ENCODE measurements at regions not wholly inside any gene's neighbourhood (a gene's known extent, or its start where the extent isn't known, plus 50 kb on each side); places are given as distances from the start of the nearest gene placed in this dataset.

DNA sequence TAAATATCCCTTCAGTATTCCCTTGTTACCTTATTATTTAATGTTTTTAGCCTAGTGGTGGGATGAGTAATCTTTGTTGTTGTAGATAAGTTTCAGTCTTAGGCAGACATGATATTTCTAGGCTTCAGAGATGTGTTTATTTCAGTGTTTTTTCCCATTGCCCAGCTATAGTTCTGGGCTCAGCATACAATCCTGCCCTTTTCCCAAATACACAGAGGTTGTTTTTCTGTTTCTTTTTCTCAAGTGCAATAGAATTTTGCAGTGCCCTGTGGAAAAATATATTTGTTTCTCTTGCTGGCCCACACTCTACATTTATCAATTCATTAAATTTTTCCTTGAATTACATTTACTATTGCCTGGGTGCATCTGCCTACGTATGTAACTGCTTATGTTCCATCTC lies 321.8 kb downstream of the KCNJ3 start:
- no peaks in the 10 kb centered on the region for H3K36me3 Mint-ChIP-seq (ENCODE audit: low read depth)

DNA sequence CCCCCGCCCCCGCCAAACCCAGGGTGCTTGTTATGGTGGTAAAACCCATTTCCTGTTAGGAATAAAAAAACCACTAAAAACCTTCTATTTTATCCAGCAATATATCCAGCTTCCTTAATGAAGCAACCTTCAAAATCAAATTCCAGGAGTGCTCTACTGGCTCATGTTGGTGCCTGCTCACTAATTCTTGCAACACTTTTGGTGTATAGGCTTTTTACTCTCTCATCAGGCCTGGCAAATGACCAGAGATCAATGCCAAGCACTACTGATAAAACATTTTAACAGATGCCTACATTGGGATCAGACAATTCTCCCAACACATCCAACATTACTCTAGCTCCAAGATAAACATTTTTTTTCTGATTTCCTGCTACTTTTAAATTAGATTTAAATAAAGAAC lies 312.4 kb downstream of the KCNJ3 start:
- H3K4me2 ChIP-seq: no peak overlapping the region
- no peak overlapping the region for H3K4me3 ChIP-seq
- no peak for DNase-seq (ENCODE audit: low spot score)
- no peaks in the 10 kb centered on the region for H3F3A ChIP-seq (replicated peaks; ENCODE audit: low read depth)
- no peaks in the 10 kb centered on the region; the same call in 1 of the 2 replicates for H3K9me2 ChIP-seq (ENCODE audit: insufficient read depth)
- Mint-ChIP-seq H3K36me3 (ENCODE audit: low read depth) (no peaks in the 10 kb centered on the region), H3K27me3 (ENCODE audit: insufficient read depth, low read depth, poor library complexity) (no peaks in the 10 kb centered on the region), H3K27ac (no peak overlapping the region), H3K9me3 (no peaks in the 10 kb centered on the region), H3K4me3 (no peak overlapping the region), H3K4me1 (no peaks in the 10 kb centered on the region)
- no peaks in the 10 kb centered on the region for H3K4me1 ChIP-seq (ENCODE audit: insufficient read depth)
- H3K36me3 ChIP-seq (ENCODE audit: insufficient read depth): no peaks in the 10 kb centered on the region
- no peaks in the 10 kb centered on the region for H3K79me2 ChIP-seq (replicated peaks; ENCODE audit: insufficient read depth)
- H4K20me1 ChIP-seq (replicated peaks; ENCODE audit: insufficient read depth): no peaks in the 10 kb centered on the region
- H2AFZ ChIP-seq: no peak overlapping the region
- no peak for ATAC-seq
- no peak overlapping the region for H3K27ac ChIP-seq (ENCODE audit: low read depth)
- no peaks in the 10 kb centered on the region for H3K27me3 ChIP-seq (ENCODE audit: insufficient read depth)
- no peak for TF ChIP-seq ZNF331 (CRISPR knock-in tag; IDR thresholded peaks at IDR 0.05; ENCODE audit: low read depth)
- TF ChIP-seq EZH2 (IDR thresholded peaks at IDR 0.05; ENCODE audit: low read depth, unreplicated experiment): no peak
- no peak for TF ChIP-seq CREB1 (CRISPR knock-in tag; IDR thresholded peaks at IDR 0.05; ENCODE audit: low read depth)
- no peak for TF ChIP-seq EZH2phosphoT487 (IDR thresholded peaks at IDR 0.05; ENCODE audit: unreplicated experiment)
- TF ChIP-seq NANOG (IDR thresholded peaks at IDR 0.05; ENCODE audit: borderline replicate concordance): no peak
- TF ChIP-seq POLR2AphosphoS5 (IDR thresholded peaks at IDR 0.05; ENCODE audit: low read depth): no peak
- TF ChIP-seq ZNF114 (CRISPR knock-in tag; IDR thresholded peaks at IDR 0.05): no peak
- no peak for TF ChIP-seq STAT1 (IDR thresholded peaks at IDR 0.05; ENCODE audit: unreplicated experiment)
- no peak for TF ChIP-seq REST (IDR thresholded peaks at IDR 0.05; ENCODE audit: unreplicated experiment)
- TF ChIP-seq, protein P1, sequence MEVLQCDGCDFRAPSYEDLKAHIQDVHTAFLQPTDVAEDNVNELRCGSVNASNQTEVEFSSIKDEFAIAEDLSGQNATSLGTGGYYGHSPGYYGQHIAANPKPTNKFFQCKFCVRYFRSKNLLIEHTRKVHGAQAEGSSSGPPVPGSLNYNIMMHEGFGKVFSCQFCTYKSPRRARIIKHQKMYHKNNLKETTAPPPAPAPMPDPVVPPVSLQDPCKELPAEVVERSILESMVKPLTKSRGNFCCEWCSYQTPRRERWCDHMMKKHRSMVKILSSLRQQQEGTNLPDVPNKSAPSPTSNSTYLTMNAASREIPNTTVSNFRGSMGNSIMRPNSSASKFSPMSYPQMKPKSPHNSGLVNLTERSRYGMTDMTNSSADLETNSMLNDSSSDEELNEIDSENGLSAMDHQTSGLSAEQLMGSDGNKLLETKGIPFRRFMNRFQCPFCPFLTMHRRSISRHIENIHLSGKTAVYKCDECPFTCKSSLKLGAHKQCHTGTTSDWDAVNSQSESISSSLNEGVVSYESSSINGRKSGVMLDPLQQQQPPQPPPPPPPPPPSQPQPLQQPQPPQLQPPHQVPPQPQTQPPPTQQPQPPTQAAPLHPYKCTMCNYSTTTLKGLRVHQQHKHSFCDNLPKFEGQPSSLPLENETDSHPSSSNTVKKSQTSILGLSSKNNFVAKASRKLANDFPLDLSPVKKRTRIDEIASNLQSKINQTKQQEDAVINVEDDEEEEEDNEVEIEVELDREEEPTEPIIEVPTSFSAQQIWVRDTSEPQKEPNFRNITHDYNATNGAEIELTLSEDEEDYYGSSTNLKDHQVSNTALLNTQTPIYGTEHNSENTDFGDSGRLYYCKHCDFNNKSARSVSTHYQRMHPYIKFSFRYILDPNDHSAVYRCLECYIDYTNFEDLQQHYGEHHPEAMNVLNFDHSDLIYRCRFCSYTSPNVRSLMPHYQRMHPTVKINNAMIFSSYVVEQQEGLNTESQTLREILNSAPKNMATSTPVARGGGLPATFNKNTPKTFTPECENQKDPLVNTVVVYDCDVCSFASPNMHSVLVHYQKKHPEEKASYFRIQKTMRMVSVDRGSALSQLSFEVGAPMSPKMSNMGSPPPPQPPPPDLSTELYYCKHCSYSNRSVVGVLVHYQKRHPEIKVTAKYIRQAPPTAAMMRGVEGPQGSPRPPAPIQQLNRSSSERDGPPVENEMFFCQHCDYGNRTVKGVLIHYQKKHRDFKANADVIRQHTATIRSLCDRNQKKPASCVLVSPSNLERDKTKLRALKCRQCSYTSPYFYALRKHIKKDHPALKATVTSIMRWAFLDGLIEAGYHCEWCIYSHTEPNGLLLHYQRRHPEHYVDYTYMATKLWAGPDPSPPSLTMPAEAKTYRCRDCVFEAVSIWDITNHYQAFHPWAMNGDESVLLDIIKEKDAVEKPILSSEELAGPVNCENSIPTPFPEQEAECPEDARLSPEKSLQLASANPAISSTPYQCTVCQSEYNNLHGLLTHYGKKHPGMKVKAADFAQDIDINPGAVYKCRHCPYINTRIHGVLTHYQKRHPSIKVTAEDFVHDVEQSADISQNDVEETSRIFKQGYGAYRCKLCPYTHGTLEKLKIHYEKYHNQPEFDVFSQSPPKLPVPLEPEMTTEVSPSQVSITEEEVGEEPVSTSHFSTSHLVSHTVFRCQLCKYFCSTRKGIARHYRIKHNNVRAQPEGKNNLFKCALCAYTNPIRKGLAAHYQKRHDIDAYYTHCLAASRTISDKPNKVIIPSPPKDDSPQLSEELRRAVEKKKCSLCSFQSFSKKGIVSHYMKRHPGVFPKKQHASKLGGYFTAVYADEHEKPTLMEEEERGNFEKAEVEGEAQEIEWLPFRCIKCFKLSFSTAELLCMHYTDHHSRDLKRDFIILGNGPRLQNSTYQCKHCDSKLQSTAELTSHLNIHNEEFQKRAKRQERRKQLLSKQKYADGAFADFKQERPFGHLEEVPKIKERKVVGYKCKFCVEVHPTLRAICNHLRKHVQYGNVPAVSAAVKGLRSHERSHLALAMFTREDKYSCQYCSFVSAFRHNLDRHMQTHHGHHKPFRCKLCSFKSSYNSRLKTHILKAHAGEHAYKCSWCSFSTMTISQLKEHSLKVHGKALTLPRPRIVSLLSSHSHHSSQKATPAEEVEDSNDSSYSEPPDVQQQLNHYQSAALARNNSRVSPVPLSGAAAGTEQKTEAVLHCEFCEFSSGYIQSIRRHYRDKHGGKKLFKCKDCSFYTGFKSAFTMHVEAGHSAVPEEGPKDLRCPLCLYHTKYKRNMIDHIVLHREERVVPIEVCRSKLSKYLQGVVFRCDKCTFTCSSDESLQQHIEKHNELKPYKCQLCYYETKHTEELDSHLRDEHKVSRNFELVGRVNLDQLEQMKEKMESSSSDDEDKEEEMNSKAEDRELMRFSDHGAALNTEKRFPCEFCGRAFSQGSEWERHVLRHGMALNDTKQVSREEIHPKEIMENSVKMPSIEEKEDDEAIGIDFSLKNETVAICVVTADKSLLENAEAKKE (CRISPR knock-in tag; IDR thresholded peaks at IDR 0.05): no peak
- no peak for TF ChIP-seq ETS1 (IDR thresholded peaks at IDR 0.05)
- TF ChIP-seq JUNB (IDR thresholded peaks at IDR 0.05; ENCODE audit: unreplicated experiment): no peak

More for the DNA sequence above, 321.8 kb downstream of the KCNJ3 start:
- Mint-ChIP-seq H3K4me1 (no peaks in the 10 kb centered on the region), H3K4me3 (no peak overlapping the region), H3K9me3 (no peaks in the 10 kb centered on the region), H3K27me3 (ENCODE audit: insufficient read depth, low read depth, poor library complexity) (peaks cover 2% of the 10 kb centered on the region), H3K27ac (no peak overlapping the region)
- no peaks in the 10 kb centered on the region for H3F3A ChIP-seq (replicated peaks; ENCODE audit: low read depth)
- TF ChIP-seq EZH2phosphoT487 (IDR thresholded peaks at IDR 0.05; ENCODE audit: unreplicated experiment): no peak
- H3K4me1 ChIP-seq (ENCODE audit: insufficient read depth): no peaks in the 10 kb centered on the region
- no peaks in the 10 kb centered on the region for H4K20me1 ChIP-seq (replicated peaks; ENCODE audit: insufficient read depth)
- H3K27ac ChIP-seq (ENCODE audit: low read depth): no peak overlapping the region
- no peak for DNase-seq (ENCODE audit: low spot score)
- no peak overlapping the region for H3K4me3 ChIP-seq
- no peaks in the 10 kb centered on the region for H3K79me2 ChIP-seq (replicated peaks; ENCODE audit: insufficient read depth)
- H3K4me2 ChIP-seq: no peak overlapping the region
- no peaks in the 10 kb centered on the region for H3K9me2 ChIP-seq (ENCODE audit: insufficient read depth)
- no peaks in the 10 kb centered on the region for H3K36me3 ChIP-seq (ENCODE audit: insufficient read depth)
- no peak for ATAC-seq
- H2AFZ ChIP-seq: no peak overlapping the region
- H3K27me3 ChIP-seq (ENCODE audit: insufficient read depth): no peaks in the 10 kb centered on the region

Measured in GM23338 (cell line).